ENCODE measurements at regions not wholly inside any gene's neighbourhood (a gene's known extent, or its start where the extent isn't known, plus 50 kb on each side); places are given as distances from the start of the nearest gene placed in this dataset.

DNA sequence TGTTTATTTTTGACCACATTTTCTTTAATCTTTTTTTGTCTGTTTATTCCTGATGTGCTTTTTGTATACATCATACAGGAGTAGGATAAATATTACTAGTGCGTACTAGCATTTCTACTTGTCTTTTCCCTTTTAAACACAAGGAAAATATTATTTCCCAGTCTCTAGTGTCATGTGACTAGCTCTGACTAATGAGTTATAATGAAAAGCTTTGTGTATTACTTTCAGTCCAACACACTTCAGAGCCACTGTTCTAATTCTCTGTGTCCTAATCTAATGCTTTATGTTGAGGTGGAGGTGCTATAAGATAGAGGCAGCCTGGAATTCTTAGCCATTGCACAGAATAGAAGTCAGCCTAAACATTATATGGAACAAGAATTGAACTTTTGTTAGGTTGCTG is 65.0 kb upstream of the RAB18 start:
- no peak overlapping the region for H2AFZ ChIP-seq (ENCODE audit: low read length)
- no peak overlapping the region for H3K27ac ChIP-seq (ENCODE audit: low read length)
- H3K9me3 ChIP-seq (replicated peaks; ENCODE audit: insufficient read depth, low read length), result no peaks in the 10 kb centered on the region
- no peak for DNase-seq
- no peak overlapping the region for H3K4me2 ChIP-seq (ENCODE audit: low read depth, low read length)
- no peaks in the 10 kb centered on the region for H3F3A ChIP-seq (ENCODE audit: insufficient read depth, low read length)
- no peak overlapping the region for H3K9ac ChIP-seq (ENCODE audit: low read length)
- TF ChIP-seq CTCF (IDR thresholded peaks at IDR 0.05; ENCODE audit: low read length) (no peak), EZH2 (optimal IDR thresholded peaks at IDR 0.05; ENCODE audit: low read depth, low read length) (no peak), EZH2phosphoT487 (IDR thresholded peaks at IDR 0.05; ENCODE audit: low read length) (no peak)
- H3K9me2 ChIP-seq (replicated peaks; ENCODE audit: insufficient read depth, low read length), result no peaks in the 10 kb centered on the region
- no peak overlapping the region for H3K4me3 ChIP-seq (ENCODE audit: low read length)
- H3K79me2 ChIP-seq (ENCODE audit: low read length), result no peaks in the 10 kb centered on the region
- no peaks in the 10 kb centered on the region for H3K36me3 ChIP-seq (replicated peaks; ENCODE audit: insufficient read depth, low read length)
- no peaks in the 10 kb centered on the region for H4K20me1 ChIP-seq (ENCODE audit: insufficient read depth, low read length)
- H3K27me3 ChIP-seq (replicated peaks; ENCODE audit: insufficient read depth, low read length), result no peaks in the 10 kb centered on the region
- no peaks in the 10 kb centered on the region for H3K4me1 ChIP-seq (ENCODE audit: low read length)

DNA sequence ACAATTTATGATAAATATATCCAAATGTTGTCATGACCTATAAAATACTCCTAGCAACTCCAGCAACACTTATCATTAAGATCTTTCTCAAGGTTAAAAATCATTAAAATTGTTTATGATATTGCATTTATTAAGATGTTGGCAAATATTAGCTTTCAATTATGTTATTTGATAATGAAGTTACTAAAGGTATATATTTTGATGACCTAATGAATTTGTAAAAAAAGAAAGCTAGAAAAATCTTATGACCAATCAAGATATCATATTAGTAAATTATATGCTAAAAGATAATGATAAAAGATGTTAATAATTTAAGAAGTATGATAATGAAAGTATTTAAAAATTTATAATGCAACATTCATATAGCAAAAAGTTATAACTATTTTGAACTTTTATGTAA is 66.3 kb upstream of the RAB18 start:
- no peak overlapping the region for H3K9ac ChIP-seq (ENCODE audit: low read length)
- H4K20me1 ChIP-seq (ENCODE audit: insufficient read depth, low read length), result no peaks in the 10 kb centered on the region
- TF ChIP-seq CTCF (IDR thresholded peaks at IDR 0.05; ENCODE audit: low read length) (no peak), EZH2phosphoT487 (IDR thresholded peaks at IDR 0.05; ENCODE audit: low read length) (no peak), EZH2 (optimal IDR thresholded peaks at IDR 0.05; ENCODE audit: low read depth, low read length) (no peak)
- no peak overlapping the region for H3K4me3 ChIP-seq (ENCODE audit: low read length)
- no peaks in the 10 kb centered on the region for H3K4me1 ChIP-seq (ENCODE audit: low read length)
- H3K36me3 ChIP-seq (replicated peaks; ENCODE audit: insufficient read depth, low read length), result no peaks in the 10 kb centered on the region
- H3K27me3 ChIP-seq (replicated peaks; ENCODE audit: insufficient read depth, low read length), result no peaks in the 10 kb centered on the region
- no peaks in the 10 kb centered on the region for H3K79me2 ChIP-seq (ENCODE audit: low read length)
- H3K27ac ChIP-seq (ENCODE audit: low read length), result no peak overlapping the region
- H3K9me3 ChIP-seq (replicated peaks; ENCODE audit: insufficient read depth, low read length), result no peaks in the 10 kb centered on the region
- H3F3A ChIP-seq (ENCODE audit: insufficient read depth, low read length), result no peaks in the 10 kb centered on the region
- no peak overlapping the region for H3K4me2 ChIP-seq (ENCODE audit: low read depth, low read length)
- no peaks in the 10 kb centered on the region for H3K9me2 ChIP-seq (replicated peaks; ENCODE audit: insufficient read depth, low read length)
- DNase-seq, result no peak
- no peak overlapping the region for H2AFZ ChIP-seq (ENCODE audit: low read length)

DNA sequence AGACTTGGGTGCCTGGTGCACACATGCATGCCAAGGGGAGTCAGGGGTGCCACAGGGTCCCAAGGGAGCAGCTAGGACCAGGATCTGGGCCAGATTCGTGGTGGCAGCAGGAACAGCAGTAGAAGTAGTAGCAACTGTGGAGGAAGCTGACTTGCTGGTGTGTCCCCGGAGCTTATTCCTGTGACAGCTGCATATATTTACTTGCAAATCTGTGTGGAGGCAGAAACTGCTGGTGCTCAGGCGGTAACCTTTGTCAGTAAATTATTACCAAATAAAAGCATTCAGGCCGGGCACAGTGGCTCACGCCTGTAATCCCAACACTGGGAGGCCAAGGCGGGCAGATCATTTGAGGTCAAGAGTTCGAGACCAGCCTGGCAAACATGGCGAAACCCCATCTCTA is 67.4 kb upstream of the RAB18 start:
- H2AFZ ChIP-seq (ENCODE audit: low read length), result no peak overlapping the region
- no peak for TF ChIP-seq EZH2 (optimal IDR thresholded peaks at IDR 0.05; ENCODE audit: low read depth, low read length)
- TF ChIP-seq EZH2phosphoT487 (IDR thresholded peaks at IDR 0.05; ENCODE audit: low read length), result no peak
- TF ChIP-seq CTCF (IDR thresholded peaks at IDR 0.05; ENCODE audit: low read length), result no peak
- no peak for DNase-seq
- no peak overlapping the region for H3K4me3 ChIP-seq (ENCODE audit: low read length)
- H3K27ac ChIP-seq (ENCODE audit: low read length), result no peak overlapping the region
- no peaks in the 10 kb centered on the region for H3K36me3 ChIP-seq (replicated peaks; ENCODE audit: insufficient read depth, low read length)
- no peaks in the 10 kb centered on the region for H4K20me1 ChIP-seq (ENCODE audit: insufficient read depth, low read length)
- no peaks in the 10 kb centered on the region for H3K9me2 ChIP-seq (replicated peaks; ENCODE audit: insufficient read depth, low read length)
- H3K27me3 ChIP-seq (replicated peaks; ENCODE audit: insufficient read depth, low read length), result no peaks in the 10 kb centered on the region
- H3K9me3 ChIP-seq (replicated peaks; ENCODE audit: insufficient read depth, low read length), result no peaks in the 10 kb centered on the region
- no peaks in the 10 kb centered on the region for H3K79me2 ChIP-seq (ENCODE audit: low read length)
- H3K4me2 ChIP-seq (ENCODE audit: low read depth, low read length), result no peak overlapping the region
- H3F3A ChIP-seq (ENCODE audit: insufficient read depth, low read length), result no peaks in the 10 kb centered on the region
- no peak overlapping the region for H3K9ac ChIP-seq (ENCODE audit: low read length)
- no peaks in the 10 kb centered on the region for H3K4me1 ChIP-seq (ENCODE audit: low read length)

Data from MM.1S (cell line).